ENCODE measurements at regions not wholly inside any gene's neighbourhood (a gene's known extent, or its start where the extent isn't known, plus 50 kb on each side); places are given as distances from the start of the nearest gene placed in this dataset.

GRCh38 chr5:65068410-65068809, 299.7 kb downstream of the CWC27 start:
- DNase-seq (ENCODE audit: low read depth in 2 of 2) = no peak

- DNase-seq (ENCODE audit: low read depth in 2 of 2) = no peak
Measured at GRCh38 chr5:65070026-65070425, 301.3 kb downstream of the CWC27 start.

GRCh38 chr5:65072850-65073249, 304.1 kb downstream of the CWC27 start:
- DNase-seq (ENCODE audit: low read depth in 2 of 2) = no peak

GRCh38 chr5:65073250-65073661, 304.5 kb downstream of the CWC27 start:
- no peak for DNase-seq (ENCODE audit: low read depth in 2 of 2)

GRCh38 chr5:65075623-65076250, 307.0 kb downstream of the CWC27 start:
- no peak for DNase-seq (ENCODE audit: low read depth in 2 of 2)

- DNase-seq (ENCODE audit: low read depth in 2 of 2) = peak; percentile 36 to 58
Measured at GRCh38 chr5:65076251-65076869, 307.6 kb downstream of the CWC27 start.

- DNase-seq (ENCODE audit: low read depth in 2 of 2) = no peak
Measured at GRCh38 chr5:65077653-65078052, 308.9 kb downstream of the CWC27 start.

GRCh38 chr5:65078331-65078730, 309.6 kb downstream of the CWC27 start:
- no peak for DNase-seq (ENCODE audit: low read depth in 2 of 2)

GRCh38 chr5:65081071-65081470, 312.3 kb downstream of the CWC27 start:
- DNase-seq (ENCODE audit: low read depth in 2 of 2) = no peak

GRCh38 chr5:65084795-65085515, 316.2 kb downstream of the CWC27 start:
- no peak for DNase-seq (ENCODE audit: low read depth in 2 of 2)

GRCh38 chr5:65085516-65085850, 316.8 kb downstream of the CWC27 start:
- DNase-seq (ENCODE audit: low read depth in 2 of 2) = no peak

- no peak for DNase-seq (ENCODE audit: low read depth in 2 of 2)
Measured at GRCh38 chr5:65086234-65086890, 317.6 kb downstream of the CWC27 start.

GRCh38 chr5:65087154-65087553, 318.4 kb downstream of the CWC27 start:
- DNase-seq (ENCODE audit: low read depth in 2 of 2) = no peak

GRCh38 chr5:65094279-65094678, 325.5 kb downstream of the CWC27 start:
- DNase-seq (ENCODE audit: low read depth in 2 of 2) = no peak

GRCh38 chr5:65098393-65098792, 329.7 kb downstream of the CWC27 start:
- no peak for DNase-seq (ENCODE audit: low read depth in 2 of 2)

All from stimulated activated CD8-positive, alpha-beta memory T cell treated with anti-CD3 and anti-CD28 coated beads, Interleukin-15, amount 100 ng/mL, for 48 hours (primary cell).